ENCODE measurements at regions not wholly inside any gene's neighbourhood (a gene's known extent, or its start where the extent isn't known, plus 50 kb on each side); places are given as distances from the start of the nearest gene placed in this dataset.
A peak's percentile ranks its signal among the peaks of the same experiment; 100 is the strongest.

DNA sequence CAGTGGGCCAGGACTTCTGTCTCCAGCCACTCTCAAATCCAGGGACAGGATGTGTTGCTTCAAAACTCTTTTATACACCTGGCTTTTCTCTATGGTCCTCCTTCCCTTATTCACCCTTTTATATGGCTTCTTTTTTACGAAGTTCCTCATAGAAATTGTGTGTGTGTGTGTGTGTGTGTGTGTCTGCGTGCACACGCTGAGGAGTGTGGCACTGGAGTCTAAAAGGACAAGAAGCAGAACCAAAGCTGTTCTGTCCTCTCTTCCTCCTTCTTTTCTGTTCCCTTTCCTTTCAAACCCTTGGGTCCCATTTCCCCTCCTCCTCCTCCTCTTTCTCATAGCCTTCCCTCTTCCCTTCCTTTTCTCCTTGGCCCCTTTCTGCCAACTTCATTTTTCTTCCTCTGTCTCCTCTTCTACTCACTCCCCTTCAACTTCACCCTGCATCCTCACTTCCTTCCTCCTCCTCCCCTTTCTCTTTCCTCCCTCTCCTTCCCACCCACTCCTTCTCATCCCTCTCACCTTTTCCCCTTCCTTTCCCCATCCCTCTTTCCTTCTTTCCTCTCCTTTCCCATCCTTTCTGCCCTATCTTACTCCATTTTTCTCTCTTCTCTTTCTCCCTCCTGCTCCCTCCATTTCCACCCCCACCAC is 360.5 kb downstream of the MID1IP1 start:
- CTCF ChIA-PET, result interaction anchor here (0.7 to 1.7 kb wide), 3 partner anchors 12 to 1497 kb away, joined by 3 to 5 read pairs (median 5); no protein-coding TSS in a partner anchor
- H3K27ac Mint-ChIP-seq, result peak overlapping the region; percentile 30
- ATAC-seq (no peak), DNase-seq (no peak)
- peak overlapping the region; percentile 31 for H3K4me3 Mint-ChIP-seq
- no peaks in the 10 kb centered on the region for H3K9me3 Mint-ChIP-seq
- POLR2A ChIA-PET, result no interaction called here
- TF ChIP-seq, protein P1, sequence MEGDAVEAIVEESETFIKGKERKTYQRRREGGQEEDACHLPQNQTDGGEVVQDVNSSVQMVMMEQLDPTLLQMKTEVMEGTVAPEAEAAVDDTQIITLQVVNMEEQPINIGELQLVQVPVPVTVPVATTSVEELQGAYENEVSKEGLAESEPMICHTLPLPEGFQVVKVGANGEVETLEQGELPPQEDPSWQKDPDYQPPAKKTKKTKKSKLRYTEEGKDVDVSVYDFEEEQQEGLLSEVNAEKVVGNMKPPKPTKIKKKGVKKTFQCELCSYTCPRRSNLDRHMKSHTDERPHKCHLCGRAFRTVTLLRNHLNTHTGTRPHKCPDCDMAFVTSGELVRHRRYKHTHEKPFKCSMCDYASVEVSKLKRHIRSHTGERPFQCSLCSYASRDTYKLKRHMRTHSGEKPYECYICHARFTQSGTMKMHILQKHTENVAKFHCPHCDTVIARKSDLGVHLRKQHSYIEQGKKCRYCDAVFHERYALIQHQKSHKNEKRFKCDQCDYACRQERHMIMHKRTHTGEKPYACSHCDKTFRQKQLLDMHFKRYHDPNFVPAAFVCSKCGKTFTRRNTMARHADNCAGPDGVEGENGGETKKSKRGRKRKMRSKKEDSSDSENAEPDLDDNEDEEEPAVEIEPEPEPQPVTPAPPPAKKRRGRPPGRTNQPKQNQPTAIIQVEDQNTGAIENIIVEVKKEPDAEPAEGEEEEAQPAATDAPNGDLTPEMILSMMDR (IDR thresholded peaks at IDR 0.05), result no peak
- intact Hi-C loops (cut with micrococcal nuclease), result no loop called here
- peaks cover 30% of the 10 kb centered on the region for H3K4me1 Mint-ChIP-seq (ENCODE audit: low read depth)
- no peaks in the 10 kb centered on the region for H3K36me3 Mint-ChIP-seq (ENCODE audit: low read depth)
- H3K27me3 Mint-ChIP-seq, result peaks cover 1% of the 10 kb centered on the region

DNA sequence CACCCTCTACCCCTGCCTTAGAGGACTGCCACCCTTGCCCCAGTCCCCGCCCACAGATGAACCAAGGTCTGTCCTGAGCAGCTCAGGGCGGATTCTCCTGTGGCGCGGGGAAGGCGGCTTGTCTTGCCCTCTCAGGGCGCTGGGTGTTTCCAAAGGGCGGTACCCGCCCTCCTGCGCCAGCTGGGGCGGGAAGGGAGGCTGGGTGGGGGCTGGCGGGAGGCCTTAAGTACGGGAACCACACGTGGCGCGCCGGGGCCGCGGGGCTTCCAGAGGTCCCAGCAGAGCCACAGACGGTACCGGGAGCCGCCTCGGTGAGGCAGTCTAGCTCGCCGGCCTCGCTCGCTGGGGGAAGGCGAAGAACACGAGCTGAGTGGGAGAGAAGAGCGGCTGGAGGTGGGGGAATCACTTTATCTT is 361.1 kb downstream of the MID1IP1 start:
- ChIA-PET CTCF (interaction anchor here (0.7 to 1.7 kb wide), 6 partner anchors 34 to 1498 kb away, joined by 3 to 6 read pairs (median 4); no protein-coding TSS in a partner anchor), POLR2A (no interaction called here)
- intact Hi-C loops (cut with micrococcal nuclease), result no loop called here
- Mint-ChIP-seq H3K36me3 (ENCODE audit: low read depth) (no peaks in the 10 kb centered on the region), H3K4me3 (peak overlapping the region; percentile 31), H3K9me3 (no peaks in the 10 kb centered on the region), H3K4me1 (ENCODE audit: low read depth) (peaks cover 30% of the 10 kb centered on the region), H3K27ac (peak overlapping the region; percentile 30), H3K27me3 (peaks cover 1% of the 10 kb centered on the region)
- DNase-seq, result peak; percentile 53
- TF ChIP-seq, protein P1 (IDR thresholded peaks at IDR 0.05), result no peak
- peak; percentile 79 for ATAC-seq

DNA sequence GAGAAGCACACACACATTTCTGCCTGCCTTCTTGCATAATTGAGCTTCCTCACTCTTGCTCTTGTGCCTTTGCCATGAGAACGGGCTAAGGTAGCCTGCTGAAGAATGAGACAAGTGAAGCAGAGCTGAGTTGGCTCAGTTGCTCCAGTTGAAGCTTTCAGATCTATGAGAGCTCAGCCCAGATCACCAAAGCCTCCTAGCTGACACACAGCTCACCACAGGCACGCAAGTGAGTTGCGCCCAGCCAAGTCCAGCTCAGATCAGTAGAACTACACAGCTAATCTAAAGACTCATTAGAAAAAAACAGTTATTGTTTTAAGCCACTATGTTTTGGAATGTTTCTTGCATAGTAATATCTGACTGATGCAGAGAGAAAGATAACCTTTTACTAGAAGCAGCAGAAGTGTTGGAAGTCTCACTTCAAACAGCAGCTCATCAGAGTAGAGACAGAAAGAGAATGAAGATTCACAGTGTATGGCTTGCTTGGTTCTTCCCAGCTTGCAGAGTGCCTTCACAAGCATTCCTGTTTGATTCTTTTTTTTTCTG is 362.4 kb downstream of the MID1IP1 start:
- Mint-ChIP-seq H3K27ac (no peak overlapping the region), H3K27me3 (peaks cover 1% of the 10 kb centered on the region), H3K4me1 (ENCODE audit: low read depth) (peaks cover 37% of the 10 kb centered on the region), H3K36me3 (ENCODE audit: low read depth) (no peaks in the 10 kb centered on the region), H3K4me3 (no peak overlapping the region), H3K9me3 (no peaks in the 10 kb centered on the region)
- peak; percentile 36 for ATAC-seq
- peak; percentile 29 for DNase-seq
- ChIA-PET CTCF (interaction anchor here (1.0 to 1.7 kb wide), 8 partner anchors 11 to 409 kb away, joined by 3 to 6 read pairs (median 4); no protein-coding TSS in a partner anchor), POLR2A (interaction anchor here (0.8 kb wide), 1 partner anchor 11 kb away, joined by 3 read pairs; no protein-coding TSS in a partner anchor)
- intact Hi-C loops (cut with micrococcal nuclease), result no loop called here
- TF ChIP-seq, protein P1 (IDR thresholded peaks at IDR 0.05), result no peak

DNA sequence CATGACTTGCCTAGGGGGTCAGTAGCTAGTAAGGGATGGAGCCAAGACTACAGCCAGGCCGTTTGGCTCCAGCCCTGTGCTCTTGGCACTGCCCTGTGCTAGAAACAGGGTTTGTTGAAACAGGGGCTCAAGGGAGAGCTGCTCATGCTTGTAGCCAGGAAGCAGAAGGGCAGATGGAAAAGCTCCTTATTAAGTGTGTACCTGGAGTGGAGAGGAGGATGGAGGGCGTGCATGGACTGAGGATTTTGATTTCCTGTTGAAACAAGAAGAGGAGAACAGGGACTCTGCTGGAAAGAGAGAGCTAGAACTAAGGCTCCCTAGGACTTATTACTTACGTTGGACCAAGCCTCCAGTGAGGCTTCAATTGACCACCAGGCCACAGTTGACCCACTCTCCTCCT is 363.0 kb downstream of the MID1IP1 start:
- ChIA-PET CTCF (no interaction called here), POLR2A (interaction anchor here (0.8 kb wide), 1 partner anchor 11 kb away, joined by 3 read pairs; no protein-coding TSS in a partner anchor)
- Mint-ChIP-seq H3K9me3 (no peaks in the 10 kb centered on the region), H3K4me3 (no peak overlapping the region), H3K36me3 (ENCODE audit: low read depth) (no peaks in the 10 kb centered on the region), H3K27me3 (peaks cover 1% of the 10 kb centered on the region), H3K4me1 (ENCODE audit: low read depth) (peaks cover 35% of the 10 kb centered on the region), H3K27ac (no peak overlapping the region)
- no peak for ATAC-seq
- no peak for DNase-seq
- TF ChIP-seq, protein P1 (IDR thresholded peaks at IDR 0.05), result no peak
- intact Hi-C loops (cut with micrococcal nuclease), result no loop called here

DNA sequence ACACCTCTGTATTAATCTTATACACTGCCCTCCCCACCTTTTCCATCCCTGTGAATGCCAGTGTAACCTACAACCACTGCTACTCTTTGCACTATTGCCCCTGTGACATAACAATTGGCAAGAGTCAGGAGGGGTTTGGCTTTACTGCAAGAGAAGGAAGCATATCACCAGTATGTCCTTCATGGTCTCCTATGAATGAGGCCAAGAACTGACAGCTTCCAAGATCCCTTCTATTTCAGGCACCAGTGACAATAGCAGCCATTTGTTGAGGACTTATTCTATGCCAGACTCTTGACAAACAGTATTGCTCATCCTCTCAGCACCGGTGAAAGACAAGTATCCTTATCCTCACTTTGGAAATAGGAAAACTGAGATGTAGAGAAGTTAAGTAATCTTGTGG is 363.9 kb downstream of the MID1IP1 start:
- TF ChIP-seq, protein P1 (IDR thresholded peaks at IDR 0.05), result no peak
- no peaks in the 10 kb centered on the region for H3K36me3 Mint-ChIP-seq (ENCODE audit: low read depth)
- no peak overlapping the region for H3K27ac Mint-ChIP-seq
- ATAC-seq (no peak), DNase-seq (no peak)
- CTCF ChIA-PET, result no interaction called here
- no peaks in the 10 kb centered on the region for H3K9me3 Mint-ChIP-seq
- H3K4me3 Mint-ChIP-seq, result no peak overlapping the region
- POLR2A ChIA-PET, result no interaction called here
- peaks cover 29% of the 10 kb centered on the region for H3K4me1 Mint-ChIP-seq (ENCODE audit: low read depth)
- intact Hi-C loops (cut with micrococcal nuclease), result no loop called here
- H3K27me3 Mint-ChIP-seq, result peaks cover 1% of the 10 kb centered on the region
